Panc1 (cell line): ENCODE measurements at regions not wholly inside any gene's neighbourhood (a gene's known extent, or its start where the extent isn't known, plus 50 kb on each side); places are given as distances from the start of the nearest gene placed in this dataset.

Experiments used
- ATAC-seq: fragments of 200-7000 bp; cut with Tn5 transposase; 2 replicates; pipeline ENCODE4 v1.9.1; 2020; ENCODE audit warnings: mild to moderate bottlenecking, moderate library complexity
- BruUV-seq: library from RNA; stranded (reverse); fragments of 400-500 nt; replicated peaks from 2 replicates; lab custom pipeline; 2021; lab: Mats Ljungman, UMichigan
- CTCF ChIA-PET: fragments of 300-600 bp; sonication (Branson Sonifier 250); formaldehyde crosslinking; loops from one replicate; lab custom pipeline; 2022; ENCODE audit warnings: antibody characterized with exemption; lab: Charles Lee
- POLR2A ChIA-PET: fragments of 300-600 bp; sonication (Branson Sonifier 250); formaldehyde crosslinking; loops from one replicate; lab custom pipeline; 2022; ENCODE audit warnings: antibody characterized with exemption; lab: Charles Lee
- DNase-seq: peaks from one replicate; pipeline ENCODE4 v3.0.0-alpha.2; 2010; ENCODE audit warnings: low read depth, low spot score
- H3K27ac ChIP-seq: 2 replicates; pipeline ENCODE4 v1.5.1; 2011; ENCODE audit warnings: mild to moderate bottlenecking, low read length, inconsistent platforms
- H3K27me3 ChIP-seq: fragments of 200-500 bp; sonication (Bioruptor generic); 2 replicates; pipeline ENCODE4 v1.6.0; 2014; ENCODE audit warnings: low read length, inconsistent platforms; ENCODE audit not compliant: control insufficient read depth, insufficient read depth
- H3K36me3 ChIP-seq: fragments of 200-500 bp; sonication (Bioruptor generic); 2 replicates; pipeline ENCODE4 v1.5.1; 2014; ENCODE audit warnings: inconsistent platforms, mild to moderate bottlenecking, low read length, moderate library complexity; ENCODE audit not compliant: control insufficient read depth, insufficient read depth
- H3K4me1 ChIP-seq: 2 replicates; pipeline ENCODE4 v1.5.1; 2011; ENCODE audit warnings: inconsistent platforms, mild to moderate bottlenecking, low read length, moderate library complexity; ENCODE audit not compliant: control insufficient read depth, insufficient read depth
- H3K4me3 ChIP-seq, 2 experiments: 2 replicates each; pipeline ENCODE4 v1.5.1; 2011 to 2012; ENCODE audit warnings: low read depth in 2 of 2, low read length in 2 of 2, mild to moderate bottlenecking in 2 of 2, inconsistent platforms in 1 of 2, moderate library complexity in 1 of 2
- H3K9me3 ChIP-seq: fragments of 200-500 bp; sonication (Bioruptor generic); 2 replicates; pipeline ENCODE4 v1.5.1; 2014; ENCODE audit warnings: low read depth, mild to moderate bottlenecking, inconsistent platforms, low read length, moderate library complexity; ENCODE audit not compliant: control insufficient read depth, insufficient read depth
- CTCF ChIP-seq: fragments of 450-650 bp; IDR thresholded peaks from 2 replicates; pipeline ENCODE4 v1.5.1; 2017; ENCODE audit warnings: mild to moderate bottlenecking
- POLR2AphosphoS5 ChIP-seq: IDR thresholded peaks from 2 replicates; pipeline ENCODE4 v1.6.1; 2012; ENCODE audit warnings: mild to moderate bottlenecking, low read depth, low read length, moderate library complexity
- REST ChIP-seq, 2 experiments: IDR thresholded peaks; 2 replicates each; pipeline ENCODE4 v1.6.1; 2011 to 2012; ENCODE audit warnings: low read depth in 2 of 2, control low read depth in 1 of 2, low read length in 1 of 2, mild to moderate bottlenecking in 1 of 2, moderate library complexity in 1 of 2; ENCODE audit not compliant: insufficient read depth in 1 of 2
- SIN3A ChIP-seq: IDR thresholded peaks from 2 replicates; pipeline ENCODE4 v1.6.1; 2012; ENCODE audit warnings: low read depth, mild to moderate bottlenecking, low read length, moderate library complexity, borderline replicate concordance; ENCODE audit not compliant: insufficient read depth
- TCF7L2 ChIP-seq: IDR thresholded peaks from 2 replicates; pipeline ENCODE4 v1.6.1; 2011; ENCODE audit warnings: mild to moderate bottlenecking, low read depth, low read length, inconsistent platforms
- in situ Hi-C: cut with HindIII; loops from 2 replicates; pipeline ENCODE4 v1.10.0; 2016; ENCODE audit warnings: low sequenced_read_pairs, low pct_unique_long_range_greater_than_20kb
- intact Hi-C: fragments of 100-400 bp; cut with micrococcal nuclease; formaldehyde crosslinking; loops from one replicate; pipeline ENCODE4 v1.10.0; 2022; ENCODE audit not compliant: unreplicated experiment

GRCh38 chr9:129493706-129494047 is 127.2 kb downstream of the C9orf50 start:
- Histone ChIP-seq H3K27me3 (no peaks in the 10 kb centered on the region), H3K27ac (peak overlapping the region; percentile 97), H3K36me3 (no peaks in the 10 kb centered on the region), H3K4me1 (peaks cover 58% of the 10 kb centered on the region), H3K4me3 (no peak overlapping the region), H3K9me3 (no peaks in the 10 kb centered on the region)
- no TSS peak for BruUV-seq
- ATAC-seq (no peak), DNase-seq (no peak)
- ChIA-PET POLR2A (interaction anchor here (0.6 kb wide), 2 partner anchors 14 to 77 kb away, joined by 3 to 5 read pairs; no protein-coding TSS in a partner anchor), CTCF (no interaction called here)
- no peak for TF ChIP-seq REST (IDR thresholded peaks at IDR 0.05; ENCODE audit: insufficient read depth in 1 of 2, low read depth in 2 of 2, low read length in 1 of 2)
- in situ Hi-C loops: no loop called here
- intact Hi-C loops: no loop called here

GRCh38 chr9:129493002-129493705 is 127.7 kb downstream of the C9orf50 start:
- peak overlapping the region; percentile 97 for H3K27ac ChIP-seq
- intact Hi-C loops (no loop called here), in situ Hi-C loops (no loop called here)
- no peaks in the 10 kb centered on the region for H3K27me3 ChIP-seq
- no peak overlapping the region for H3K4me3 ChIP-seq
- DNase-seq (no peak), ATAC-seq (no peak)
- POLR2A ChIA-PET: interaction anchor here (0.6 kb wide), 2 partner anchors 13 to 310 kb away, joined by 3 to 5 read pairs; no protein-coding TSS in a partner anchor
- CTCF ChIA-PET: no interaction called here
- no peaks in the 10 kb centered on the region for H3K9me3 ChIP-seq
- TSS peak; percentile 49 for BruUV-seq
- no peaks in the 10 kb centered on the region for H3K36me3 ChIP-seq
- peaks cover 58% of the 10 kb centered on the region for H3K4me1 ChIP-seq
- no peak for TF ChIP-seq TCF7L2
- TF ChIP-seq SIN3A: no peak
- TF ChIP-seq CTCF: no peak

GRCh38 chr9:129491487-129491855 is 129.4 kb downstream of the C9orf50 start:
- Histone ChIP-seq H3K4me3 (peak overlapping the region in 1 of 2 experiments; percentile 9; a peak in 2 of 4 replicates), H3K27ac (peak overlapping the region; percentile 98), H3K27me3 (no peaks in the 10 kb centered on the region), H3K4me1 (peaks cover 66% of the 10 kb centered on the region), H3K36me3 (no peaks in the 10 kb centered on the region), H3K9me3 (no peaks in the 10 kb centered on the region)
- ChIA-PET POLR2A (no interaction called here), CTCF (no interaction called here)
- TF ChIP-seq TCF7L2: no peak
- TF ChIP-seq SIN3A: no peak
- no peak for TF ChIP-seq CTCF
- no peak for TF ChIP-seq REST (IDR thresholded peaks at IDR 0.05; ENCODE audit: insufficient read depth in 1 of 2, low read depth in 2 of 2, low read length in 1 of 2)
- no peak for TF ChIP-seq POLR2AphosphoS5
- no peak for ATAC-seq
- BruUV-seq: no TSS peak
- no peak for DNase-seq
- in situ Hi-C loops: no loop called here
- intact Hi-C loops: no loop called here
